ENCODE measurements at regions not wholly inside any gene's neighbourhood (a gene's known extent, or its start where the extent isn't known, plus 50 kb on each side); places are given as distances from the start of the nearest gene placed in this dataset.

DNA sequence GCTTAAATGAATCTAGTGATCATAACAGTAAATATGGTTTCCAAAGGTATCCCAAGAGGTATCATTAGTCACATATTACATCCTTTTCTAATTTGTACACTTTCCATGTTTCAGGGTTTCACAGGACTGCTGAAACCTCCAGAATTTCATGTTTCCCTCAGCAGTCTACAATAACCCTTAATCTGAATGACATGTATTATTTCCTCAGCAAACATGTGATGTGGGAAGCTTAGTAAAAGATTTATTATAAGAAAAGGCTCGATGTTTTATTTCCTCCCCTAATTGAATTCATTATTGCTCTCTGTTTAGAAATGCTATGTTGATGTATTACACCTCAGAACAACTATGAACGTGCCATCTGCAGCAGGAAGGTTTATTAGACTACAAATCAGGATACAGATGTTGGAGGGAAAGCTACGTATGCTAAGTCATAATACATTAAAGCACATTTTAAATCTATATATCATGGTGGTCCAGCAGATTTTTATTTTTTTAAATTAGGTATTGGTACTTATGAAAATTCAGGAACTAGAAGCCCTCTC is 52.5 kb upstream of the SKAP2 start:
- CTCF ChIA-PET = interaction anchor here (0.8 to 1.3 kb wide), 3 partner anchors 9 to 33 kb away, joined by 3 read pairs; no protein-coding TSS in a partner anchor
- DNase-seq (ENCODE audit: extremely low spot score) = no peak
- POLR2A ChIA-PET = no interaction called here
- TF ChIP-seq, protein P1, sequence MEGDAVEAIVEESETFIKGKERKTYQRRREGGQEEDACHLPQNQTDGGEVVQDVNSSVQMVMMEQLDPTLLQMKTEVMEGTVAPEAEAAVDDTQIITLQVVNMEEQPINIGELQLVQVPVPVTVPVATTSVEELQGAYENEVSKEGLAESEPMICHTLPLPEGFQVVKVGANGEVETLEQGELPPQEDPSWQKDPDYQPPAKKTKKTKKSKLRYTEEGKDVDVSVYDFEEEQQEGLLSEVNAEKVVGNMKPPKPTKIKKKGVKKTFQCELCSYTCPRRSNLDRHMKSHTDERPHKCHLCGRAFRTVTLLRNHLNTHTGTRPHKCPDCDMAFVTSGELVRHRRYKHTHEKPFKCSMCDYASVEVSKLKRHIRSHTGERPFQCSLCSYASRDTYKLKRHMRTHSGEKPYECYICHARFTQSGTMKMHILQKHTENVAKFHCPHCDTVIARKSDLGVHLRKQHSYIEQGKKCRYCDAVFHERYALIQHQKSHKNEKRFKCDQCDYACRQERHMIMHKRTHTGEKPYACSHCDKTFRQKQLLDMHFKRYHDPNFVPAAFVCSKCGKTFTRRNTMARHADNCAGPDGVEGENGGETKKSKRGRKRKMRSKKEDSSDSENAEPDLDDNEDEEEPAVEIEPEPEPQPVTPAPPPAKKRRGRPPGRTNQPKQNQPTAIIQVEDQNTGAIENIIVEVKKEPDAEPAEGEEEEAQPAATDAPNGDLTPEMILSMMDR (IDR thresholded peaks at IDR 0.05; ENCODE audit: control extremely low read depth, extremely low read depth, low read depth, missing control alignments) = no peak

DNA sequence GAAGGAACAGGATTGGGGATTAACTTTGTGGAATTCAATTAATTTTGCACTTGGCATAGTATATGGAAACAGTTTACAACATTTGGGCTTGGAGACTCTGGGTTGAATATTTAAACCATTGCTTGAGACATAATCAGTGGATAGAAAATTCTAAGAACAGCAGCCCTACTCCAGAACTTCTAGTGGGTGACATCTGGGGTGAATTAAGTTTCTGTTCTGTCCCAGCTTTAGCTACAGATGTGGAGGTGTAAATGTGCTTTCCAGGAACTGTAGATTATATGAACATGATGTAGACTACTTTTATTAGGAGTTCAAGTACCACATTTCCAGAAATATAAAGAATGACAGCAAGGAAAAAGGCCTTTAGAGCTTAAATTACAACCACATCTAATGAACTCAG is 51.9 kb upstream of the SKAP2 start:
- POLR2A ChIA-PET = no interaction called here
- TF ChIP-seq, protein P1 (IDR thresholded peaks at IDR 0.05; ENCODE audit: control extremely low read depth, extremely low read depth, low read depth, missing control alignments) = no peak
- CTCF ChIA-PET = interaction anchor here (1.0 to 1.3 kb wide), 2 partner anchors 14 to 33 kb away, joined by 3 read pairs; no protein-coding TSS in a partner anchor
- DNase-seq (ENCODE audit: extremely low spot score) = no peak

Data from GM10248 (cell line).